ENCODE measurements at regions not wholly inside any gene's neighbourhood (a gene's known extent, or its start where the extent isn't known, plus 50 kb on each side); places are given as distances from the start of the nearest gene placed in this dataset.

- no peak for DNase-seq (ENCODE audit: low spot score)
These were observed 124.4 kb downstream of the FBXO15 start for GRCh38 chr18:74023220-74023619.

DNA sequence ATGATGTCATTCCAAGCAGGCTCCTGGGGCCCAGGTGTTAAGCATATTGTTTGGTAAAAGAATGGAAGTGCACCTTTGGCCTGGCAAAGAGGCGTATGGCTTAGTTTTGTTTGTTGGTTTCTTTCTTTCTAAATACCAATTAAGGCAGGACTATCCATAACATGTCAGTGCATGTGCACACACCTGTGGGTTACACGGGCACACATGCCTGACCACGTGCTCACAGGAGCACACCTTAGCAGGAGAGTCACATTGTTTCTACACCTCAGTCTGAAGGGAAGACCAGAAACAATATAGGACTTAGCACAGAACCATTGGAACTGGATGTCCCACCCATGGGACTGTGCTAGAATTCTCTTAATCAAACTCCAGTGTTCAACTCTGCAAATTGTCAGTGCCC is 127.8 kb downstream of the FBXO15 start:
- DNase-seq (ENCODE audit: low spot score), result no peak

- DNase-seq (ENCODE audit: low spot score), result no peak
These were observed 133.7 kb downstream of the FBXO15 start for GRCh38 chr18:74013955-74014354.

DNA sequence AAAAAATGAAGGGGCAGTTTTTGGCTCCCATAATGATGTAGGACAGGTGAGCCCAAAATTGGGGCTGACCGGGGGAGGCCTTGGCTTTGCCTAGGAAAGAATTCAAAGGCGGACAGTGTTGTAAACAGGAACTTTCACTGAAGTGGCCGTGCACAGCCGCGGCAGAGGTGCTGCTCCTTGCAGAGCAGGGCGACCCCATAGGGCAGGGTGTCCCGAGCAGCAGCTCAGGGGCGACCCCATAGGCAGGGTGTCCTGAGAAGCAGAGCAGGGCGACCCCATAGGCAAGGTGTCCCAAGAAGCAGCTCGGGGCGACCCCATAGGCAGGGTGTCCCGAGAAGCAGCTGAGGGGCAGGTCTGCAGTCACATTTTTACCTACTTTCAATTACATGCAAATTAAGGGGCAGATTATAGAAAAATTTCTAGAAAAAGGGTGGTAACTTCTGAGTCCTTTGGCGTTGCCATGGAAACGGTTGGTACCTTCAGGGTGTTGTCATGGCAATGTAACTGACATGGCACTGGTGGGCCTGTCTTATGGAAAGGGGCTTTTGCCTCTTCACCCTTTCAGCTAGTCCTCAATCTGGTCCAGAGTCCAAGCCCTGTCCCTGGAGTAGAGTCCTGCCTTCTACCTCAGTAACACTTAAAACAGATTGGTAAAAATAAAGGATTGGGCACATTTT is 134.5 kb downstream of the FBXO15 start:
- no peak for DNase-seq (ENCODE audit: low spot score)

DNA sequence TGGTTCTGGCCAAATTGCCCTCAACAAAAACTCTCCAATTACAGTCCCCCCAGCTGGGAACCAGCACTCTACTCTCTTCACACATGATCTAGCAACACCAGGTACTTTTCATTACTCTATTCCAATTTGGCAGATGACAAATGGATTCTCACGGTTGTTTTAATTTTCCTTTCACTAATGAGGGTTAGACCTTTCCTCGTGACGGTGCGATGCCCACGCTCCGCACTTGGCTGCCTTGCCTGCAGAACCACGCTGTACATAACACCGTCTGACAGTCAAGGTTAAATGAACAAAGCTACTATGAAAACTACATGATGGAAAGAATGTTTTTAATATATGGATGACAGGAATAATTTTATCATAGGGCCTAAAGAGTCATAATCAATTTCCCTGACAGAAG is 141.5 kb downstream of the FBXO15 start:
- no peak for DNase-seq (ENCODE audit: low spot score)

- no peak for DNase-seq (ENCODE audit: low spot score)
These were observed 142.1 kb downstream of the FBXO15 start for GRCh38 chr18:74005320-74006109.

DNA sequence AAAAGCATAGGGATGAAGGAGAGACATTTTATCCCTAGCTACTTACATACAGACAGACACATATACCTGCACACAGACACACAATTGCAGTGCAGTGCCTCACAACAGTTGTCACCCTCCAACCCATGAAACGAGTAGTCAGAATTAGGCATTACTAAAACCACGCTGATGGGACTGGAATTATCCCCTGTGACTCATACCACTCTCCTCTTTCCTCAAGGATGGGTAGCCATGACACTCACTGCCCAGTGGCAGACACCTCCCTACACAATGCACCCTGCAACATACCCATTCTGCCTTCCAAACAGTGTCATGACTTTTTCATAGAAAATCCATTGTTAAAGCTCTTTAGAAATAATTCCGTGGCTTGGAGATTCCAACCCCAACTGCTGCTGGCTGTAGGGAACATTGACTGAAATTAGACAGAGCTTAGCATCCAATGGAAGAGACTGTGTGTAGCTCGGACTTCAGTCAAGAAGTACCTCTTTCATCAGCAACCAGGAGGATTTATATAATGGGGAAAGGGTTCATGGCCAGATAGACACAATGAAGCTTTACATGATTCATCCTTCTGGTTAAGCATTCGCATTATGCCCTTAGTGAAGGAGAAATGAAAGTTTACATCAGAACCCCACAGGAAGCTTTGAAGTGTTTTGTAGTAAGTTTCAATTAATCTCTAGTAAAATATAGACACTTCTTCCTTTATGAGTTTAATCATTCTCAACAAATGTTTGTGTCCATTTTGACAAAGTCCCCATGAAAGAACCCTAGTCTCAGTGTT is 155.2 kb downstream of the FBXO15 start:
- no peak for DNase-seq (ENCODE audit: low spot score)

GRCh38 chr18:73991570-73991969 is 156.1 kb downstream of the FBXO15 start:
- no peak for DNase-seq (ENCODE audit: low spot score)

GRCh38 chr18:73990258-73990657 is 157.4 kb downstream of the FBXO15 start:
- DNase-seq (ENCODE audit: low spot score), result no peak

GRCh38 chr18:73987247-73987980 is 160.2 kb downstream of the FBXO15 start:
- DNase-seq (ENCODE audit: low spot score), result no peak

GRCh38 chr18:73986711-73987110 is 160.9 kb downstream of the FBXO15 start:
- no peak for DNase-seq (ENCODE audit: low spot score)

GRCh38 chr18:73985855-73986625 is 161.6 kb downstream of the FBXO15 start:
- DNase-seq (ENCODE audit: low spot score), result no peak

DNA sequence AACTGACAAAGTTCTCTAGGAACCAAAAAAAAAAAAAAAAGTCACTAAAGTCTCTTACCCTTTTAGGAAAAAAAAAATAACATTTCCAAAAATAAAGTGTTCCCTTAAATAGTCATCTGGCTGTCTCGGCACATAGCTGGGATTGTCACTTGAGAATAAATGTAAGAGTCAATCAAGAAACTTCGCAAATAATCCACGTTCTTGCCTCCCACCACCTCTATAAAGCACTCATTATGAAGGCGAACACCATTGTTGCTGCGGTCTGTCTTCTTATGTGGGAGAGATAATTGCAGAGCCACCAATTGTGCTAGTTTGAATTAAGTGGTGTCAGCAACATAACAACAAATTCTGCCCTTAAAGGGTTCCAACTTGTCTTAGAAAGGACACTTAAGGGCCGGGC is 163.7 kb downstream of the FBXO15 start:
- no peak for DNase-seq (ENCODE audit: low spot score)

- no peak for DNase-seq (ENCODE audit: low spot score)
These were observed 164.1 kb downstream of the FBXO15 start for GRCh38 chr18:73983496-73983895.

GRCh38 chr18:73981796-73982195 is 165.8 kb downstream of the FBXO15 start:
- no peak for DNase-seq (ENCODE audit: low spot score)

- no peak for DNase-seq (ENCODE audit: low spot score)
These were observed 167.2 kb downstream of the FBXO15 start for GRCh38 chr18:73980289-73980979.

- no peak for DNase-seq (ENCODE audit: low spot score)
These were observed 167.9 kb downstream of the FBXO15 start for GRCh38 chr18:73979742-73980141.

DNA sequence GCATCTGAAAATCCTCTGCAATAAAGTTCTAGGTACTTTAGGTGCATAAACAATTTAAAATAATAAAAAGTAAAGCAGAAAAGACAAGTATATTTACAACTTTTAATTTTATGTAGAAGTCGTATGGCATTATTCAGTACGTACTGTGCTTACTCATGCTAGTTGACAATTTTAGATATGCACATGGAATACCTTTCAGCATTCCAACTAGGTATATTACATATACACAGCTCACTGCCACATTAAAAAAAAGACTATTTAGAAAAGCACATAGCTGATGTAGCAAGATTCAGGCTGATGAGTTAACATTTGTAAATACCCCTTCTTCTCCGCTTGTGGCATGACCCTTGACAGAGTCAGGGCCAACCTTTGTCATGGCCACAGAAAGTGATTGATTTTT is 171.2 kb downstream of the FBXO15 start:
- no peak for DNase-seq (ENCODE audit: low spot score)

DNA sequence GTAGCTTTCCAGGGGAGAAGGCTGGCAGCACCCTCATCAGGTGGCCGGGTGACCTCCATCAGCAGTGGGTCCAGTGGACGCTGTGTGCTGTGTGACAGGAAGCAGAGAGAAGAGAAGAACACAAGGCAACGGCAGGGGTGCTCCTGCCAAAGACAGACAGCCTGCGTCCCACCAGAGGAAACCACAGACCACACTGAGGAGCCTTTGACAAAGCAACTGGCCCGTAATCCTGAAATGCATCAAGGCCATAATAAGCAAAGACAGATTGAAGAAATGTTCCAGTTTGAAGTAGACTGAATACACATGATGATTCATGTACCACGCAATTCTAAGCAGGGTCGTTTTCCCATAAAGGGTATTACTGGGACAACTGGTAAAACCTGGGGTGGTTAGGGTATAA is 172.4 kb downstream of the FBXO15 start:
- no peak for DNase-seq (ENCODE audit: low spot score)

DNA sequence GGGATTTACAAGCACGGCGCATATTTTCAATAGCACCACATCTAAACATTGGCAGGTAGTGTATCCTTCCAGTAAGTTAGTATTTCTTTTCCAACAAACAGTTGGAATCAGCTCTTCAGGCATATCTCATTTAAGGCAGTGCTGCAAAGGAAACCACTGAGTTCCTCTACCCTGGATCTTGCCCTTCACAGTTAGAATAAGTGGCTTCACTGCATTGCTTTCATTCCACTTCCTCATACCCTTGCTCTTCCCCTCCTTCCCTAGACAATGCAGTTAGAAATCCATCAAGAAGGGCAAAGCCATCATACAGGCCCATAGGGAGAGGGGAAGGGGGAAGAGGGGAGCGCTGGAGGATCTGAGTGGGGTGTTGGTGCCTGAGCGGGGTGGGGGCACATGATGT is 173.7 kb downstream of the FBXO15 start:
- no peak for DNase-seq (ENCODE audit: low spot score)

DNA sequence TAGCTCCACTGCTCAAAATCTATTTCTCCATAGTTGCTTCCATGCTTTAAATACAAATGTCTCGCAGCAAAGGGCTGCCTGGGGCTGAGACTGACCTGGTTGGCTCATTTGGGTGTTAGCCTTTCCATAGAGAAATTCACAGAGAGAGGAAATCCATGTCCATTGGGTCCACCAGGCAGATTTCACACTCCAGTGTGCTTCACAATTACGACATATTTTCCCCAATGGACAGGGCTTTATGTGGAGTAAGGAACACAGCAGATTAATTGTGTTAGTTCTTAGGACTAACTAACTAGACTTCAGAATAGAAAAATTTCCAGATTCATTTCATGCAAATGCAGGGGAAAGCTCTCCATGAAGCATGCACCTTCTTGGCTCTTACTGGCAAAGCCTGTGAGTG is 180.7 kb downstream of the FBXO15 start:
- DNase-seq (ENCODE audit: low spot score), result no peak

Data from CD4-positive, alpha-beta T cell treated with Interleukin-15 for 4 hours (primary cell).